ENCODE measurements at regions not wholly inside any gene's neighbourhood (a gene's known extent, or its start where the extent isn't known, plus 50 kb on each side); places are given as distances from the start of the nearest gene placed in this dataset.

GRCh38 chr6:125678601-125679000 is 70.8 kb upstream of the HEY2 start:
- no peak overlapping the region for H3K9ac ChIP-seq (ENCODE audit: low read length)
- no peak overlapping the region for H3K18ac ChIP-seq (ENCODE audit: low read length)
- H3K4me3 ChIP-seq (ENCODE audit: low read depth, low read length) = no peak overlapping the region
- no peak overlapping the region for H4K12ac ChIP-seq (ENCODE audit: low read depth, low read length)
- H2BK12ac ChIP-seq (ENCODE audit: low read length) = no peak overlapping the region
- H3K36me3 ChIP-seq (ENCODE audit: control insufficient read depth in 1 of 2, insufficient read depth in 2 of 2, low read length in 2 of 2) = no peaks in the 10 kb centered on the region
- H3K79me1 ChIP-seq (ENCODE audit: low read length) = no peaks in the 10 kb centered on the region
- no peak overlapping the region for H3K23ac ChIP-seq (ENCODE audit: low read length)
- H3K14ac ChIP-seq (ENCODE audit: low read length) = no peak overlapping the region
- no peaks in the 10 kb centered on the region for H3K9me3 ChIP-seq (ENCODE audit: insufficient read depth, low read depth, low read length)
- H3K4ac ChIP-seq (ENCODE audit: low read depth, low read length) = no peak overlapping the region
- no peak overlapping the region for H2BK5ac ChIP-seq (ENCODE audit: low read depth, low read length, poor library complexity)
- H2AFZ ChIP-seq (ENCODE audit: insufficient read depth, low read length, poor library complexity) = no peak overlapping the region
- peaks cover 0 to 2% of the 10 kb centered on the region in 2 experiments for H3K4me1 ChIP-seq (ENCODE audit: control insufficient read depth in 1 of 2, insufficient read depth in 2 of 2, low read length in 2 of 2)
- H3K79me2 ChIP-seq (ENCODE audit: control insufficient read depth, insufficient read depth, low read length, poor library complexity) = peaks cover 2% of the 10 kb centered on the region
- no peak for DNase-seq
- H3K27ac ChIP-seq (ENCODE audit: low read depth, low read length) = no peak overlapping the region
- WGBS (ENCODE audit: extremely low coverage, insufficient coverage, insufficient read length) = no CpG with 5 or more reads among the region's 4 CpGs
- no peak overlapping the region for H3K4me2 ChIP-seq (ENCODE audit: low read length)
- H4K91ac ChIP-seq (ENCODE audit: low read depth, low read length) = no peak overlapping the region
- no peak overlapping the region for H2AK5ac ChIP-seq (ENCODE audit: low read length)
- H4K8ac ChIP-seq (ENCODE audit: low read depth, low read length) = no peak overlapping the region
- no peak overlapping the region for H2BK120ac ChIP-seq (ENCODE audit: insufficient read depth, low read length, poor library complexity)
- no peaks in the 10 kb centered on the region for H3K27me3 ChIP-seq (ENCODE audit: insufficient read depth, low read length)

- WGBS (ENCODE audit: extremely low coverage, insufficient coverage, insufficient read length) = no CpG with 5 or more reads among the region's 4 CpGs
Observed at GRCh38 chr6:125679128-125679527, 70.3 kb upstream of the HEY2 start.

GRCh38 chr6:125679651-125680050 is 69.8 kb upstream of the HEY2 start:
- Histone ChIP-seq H3K79me1 (ENCODE audit: low read length) (no peaks in the 10 kb centered on the region), H3K4me1 (ENCODE audit: control insufficient read depth in 1 of 2, insufficient read depth in 2 of 2, low read length in 2 of 2) (peaks cover 0 to 2% of the 10 kb centered on the region in 2 experiments), H3K4me3 (ENCODE audit: low read depth, low read length) (no peak overlapping the region), H4K12ac (ENCODE audit: low read depth, low read length) (no peak overlapping the region), H2BK5ac (ENCODE audit: low read depth, low read length, poor library complexity) (no peak overlapping the region), H3K9ac (ENCODE audit: low read length) (no peak overlapping the region), H3K4ac (ENCODE audit: low read depth, low read length) (no peak overlapping the region), H3K18ac (ENCODE audit: low read length) (no peak overlapping the region), H4K91ac (ENCODE audit: low read depth, low read length) (no peak overlapping the region), H2AFZ (ENCODE audit: insufficient read depth, low read length, poor library complexity) (no peak overlapping the region), H3K27me3 (ENCODE audit: insufficient read depth, low read length) (no peaks in the 10 kb centered on the region), H2BK120ac (ENCODE audit: insufficient read depth, low read length, poor library complexity) (no peak overlapping the region), H2BK12ac (ENCODE audit: low read length) (no peak overlapping the region), H3K27ac (ENCODE audit: low read depth, low read length) (no peak overlapping the region), H3K14ac (ENCODE audit: low read length) (no peak overlapping the region), H3K79me2 (ENCODE audit: control insufficient read depth, insufficient read depth, low read length, poor library complexity) (peaks cover 2% of the 10 kb centered on the region), H3K4me2 (ENCODE audit: low read length) (no peak overlapping the region), H4K8ac (ENCODE audit: low read depth, low read length) (no peak overlapping the region), H3K36me3 (ENCODE audit: control insufficient read depth in 1 of 2, insufficient read depth in 2 of 2, low read length in 2 of 2) (no peaks in the 10 kb centered on the region), H3K23ac (ENCODE audit: low read length) (no peak overlapping the region), H3K9me3 (ENCODE audit: insufficient read depth, low read depth, low read length) (no peaks in the 10 kb centered on the region), H2AK5ac (ENCODE audit: low read length) (no peak overlapping the region)
- no CpG with 5 or more reads among the region's 2 CpGs for WGBS (ENCODE audit: extremely low coverage, insufficient coverage, insufficient read length)
- no peak for DNase-seq

More at GRCh38 chr6:125679128-125679527, 70.3 kb upstream of the HEY2 start:
- Histone ChIP-seq H3K14ac (ENCODE audit: low read length) (no peak overlapping the region), H3K4me1 (ENCODE audit: control insufficient read depth in 1 of 2, insufficient read depth in 2 of 2, low read length in 2 of 2) (peaks cover 0 to 2% of the 10 kb centered on the region in 2 experiments), H3K36me3 (ENCODE audit: control insufficient read depth in 1 of 2, insufficient read depth in 2 of 2, low read length in 2 of 2) (no peaks in the 10 kb centered on the region), H3K27ac (ENCODE audit: low read depth, low read length) (no peak overlapping the region), H4K91ac (ENCODE audit: low read depth, low read length) (no peak overlapping the region), H2AK5ac (ENCODE audit: low read length) (no peak overlapping the region), H3K79me2 (ENCODE audit: control insufficient read depth, insufficient read depth, low read length, poor library complexity) (peaks cover 2% of the 10 kb centered on the region), H3K9ac (ENCODE audit: low read length) (no peak overlapping the region), H3K27me3 (ENCODE audit: insufficient read depth, low read length) (no peaks in the 10 kb centered on the region), H2BK12ac (ENCODE audit: low read length) (no peak overlapping the region), H2BK5ac (ENCODE audit: low read depth, low read length, poor library complexity) (no peak overlapping the region), H2BK120ac (ENCODE audit: insufficient read depth, low read length, poor library complexity) (no peak overlapping the region), H2AFZ (ENCODE audit: insufficient read depth, low read length, poor library complexity) (no peak overlapping the region), H3K4me2 (ENCODE audit: low read length) (no peak overlapping the region), H3K18ac (ENCODE audit: low read length) (no peak overlapping the region), H4K12ac (ENCODE audit: low read depth, low read length) (no peak overlapping the region), H3K23ac (ENCODE audit: low read length) (no peak overlapping the region), H3K4ac (ENCODE audit: low read depth, low read length) (no peak overlapping the region), H3K9me3 (ENCODE audit: insufficient read depth, low read depth, low read length) (no peaks in the 10 kb centered on the region), H4K8ac (ENCODE audit: low read depth, low read length) (no peak overlapping the region), H3K4me3 (ENCODE audit: low read depth, low read length) (no peak overlapping the region), H3K79me1 (ENCODE audit: low read length) (no peaks in the 10 kb centered on the region)
- no peak for DNase-seq

GRCh38 chr6:125682939-125683338 is 66.5 kb upstream of the HEY2 start:
- H3K36me3 ChIP-seq (ENCODE audit: control insufficient read depth in 1 of 2, insufficient read depth in 2 of 2, low read length in 2 of 2) = no peaks in the 10 kb centered on the region
- no peak overlapping the region for H2BK120ac ChIP-seq (ENCODE audit: insufficient read depth, low read length, poor library complexity)
- H3K27me3 ChIP-seq (ENCODE audit: insufficient read depth, low read length) = no peaks in the 10 kb centered on the region
- no peaks in the 10 kb centered on the region for H3K79me1 ChIP-seq (ENCODE audit: low read length)
- no peak overlapping the region for H2AK5ac ChIP-seq (ENCODE audit: low read length)
- H3K79me2 ChIP-seq (ENCODE audit: control insufficient read depth, insufficient read depth, low read length, poor library complexity) = peaks cover 2% of the 10 kb centered on the region
- H4K12ac ChIP-seq (ENCODE audit: low read depth, low read length) = no peak overlapping the region
- H4K91ac ChIP-seq (ENCODE audit: low read depth, low read length) = no peak overlapping the region
- no peak overlapping the region for H2AFZ ChIP-seq (ENCODE audit: insufficient read depth, low read length, poor library complexity)
- H3K4ac ChIP-seq (ENCODE audit: low read depth, low read length) = no peak overlapping the region
- no peak overlapping the region for H3K14ac ChIP-seq (ENCODE audit: low read length)
- no peak overlapping the region for H3K4me2 ChIP-seq (ENCODE audit: low read length)
- no peak overlapping the region for H3K9ac ChIP-seq (ENCODE audit: low read length)
- H2BK5ac ChIP-seq (ENCODE audit: low read depth, low read length, poor library complexity) = no peak overlapping the region
- DNase-seq = no peak
- H3K9me3 ChIP-seq (ENCODE audit: insufficient read depth, low read depth, low read length) = no peaks in the 10 kb centered on the region
- H2BK12ac ChIP-seq (ENCODE audit: low read length) = no peak overlapping the region
- no peaks in the 10 kb centered on the region for H3K4me1 ChIP-seq (ENCODE audit: control insufficient read depth in 1 of 2, insufficient read depth in 2 of 2, low read length in 2 of 2)
- no peak overlapping the region for H3K18ac ChIP-seq (ENCODE audit: low read length)
- H4K8ac ChIP-seq (ENCODE audit: low read depth, low read length) = no peak overlapping the region
- no peak overlapping the region for H3K27ac ChIP-seq (ENCODE audit: low read depth, low read length)
- no peak overlapping the region for H3K23ac ChIP-seq (ENCODE audit: low read length)
- no peak overlapping the region for H3K4me3 ChIP-seq (ENCODE audit: low read depth, low read length)

Data from trophoblast cell (in vitro differentiated cells and primary cell).